ENCODE measurements at regions not wholly inside any gene's neighbourhood (a gene's known extent, or its start where the extent isn't known, plus 50 kb on each side); places are given as distances from the start of the nearest gene placed in this dataset.

GRCh38 chr17:73939806-73940205, 263.7 kb upstream of the RPL38 start:
- TF ChIP-seq, protein P1, sequence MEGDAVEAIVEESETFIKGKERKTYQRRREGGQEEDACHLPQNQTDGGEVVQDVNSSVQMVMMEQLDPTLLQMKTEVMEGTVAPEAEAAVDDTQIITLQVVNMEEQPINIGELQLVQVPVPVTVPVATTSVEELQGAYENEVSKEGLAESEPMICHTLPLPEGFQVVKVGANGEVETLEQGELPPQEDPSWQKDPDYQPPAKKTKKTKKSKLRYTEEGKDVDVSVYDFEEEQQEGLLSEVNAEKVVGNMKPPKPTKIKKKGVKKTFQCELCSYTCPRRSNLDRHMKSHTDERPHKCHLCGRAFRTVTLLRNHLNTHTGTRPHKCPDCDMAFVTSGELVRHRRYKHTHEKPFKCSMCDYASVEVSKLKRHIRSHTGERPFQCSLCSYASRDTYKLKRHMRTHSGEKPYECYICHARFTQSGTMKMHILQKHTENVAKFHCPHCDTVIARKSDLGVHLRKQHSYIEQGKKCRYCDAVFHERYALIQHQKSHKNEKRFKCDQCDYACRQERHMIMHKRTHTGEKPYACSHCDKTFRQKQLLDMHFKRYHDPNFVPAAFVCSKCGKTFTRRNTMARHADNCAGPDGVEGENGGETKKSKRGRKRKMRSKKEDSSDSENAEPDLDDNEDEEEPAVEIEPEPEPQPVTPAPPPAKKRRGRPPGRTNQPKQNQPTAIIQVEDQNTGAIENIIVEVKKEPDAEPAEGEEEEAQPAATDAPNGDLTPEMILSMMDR (IDR thresholded peaks at IDR 0.05), result no peak
- TF ChIP-seq POLR2A (IDR thresholded peaks at IDR 0.05), result no peak

Data from body of pancreas (tissue), 4 donors.